ENCODE measurements at regions not wholly inside any gene's neighbourhood (a gene's known extent, or its start where the extent isn't known, plus 50 kb on each side); places are given as distances from the start of the nearest gene placed in this dataset.

DNA sequence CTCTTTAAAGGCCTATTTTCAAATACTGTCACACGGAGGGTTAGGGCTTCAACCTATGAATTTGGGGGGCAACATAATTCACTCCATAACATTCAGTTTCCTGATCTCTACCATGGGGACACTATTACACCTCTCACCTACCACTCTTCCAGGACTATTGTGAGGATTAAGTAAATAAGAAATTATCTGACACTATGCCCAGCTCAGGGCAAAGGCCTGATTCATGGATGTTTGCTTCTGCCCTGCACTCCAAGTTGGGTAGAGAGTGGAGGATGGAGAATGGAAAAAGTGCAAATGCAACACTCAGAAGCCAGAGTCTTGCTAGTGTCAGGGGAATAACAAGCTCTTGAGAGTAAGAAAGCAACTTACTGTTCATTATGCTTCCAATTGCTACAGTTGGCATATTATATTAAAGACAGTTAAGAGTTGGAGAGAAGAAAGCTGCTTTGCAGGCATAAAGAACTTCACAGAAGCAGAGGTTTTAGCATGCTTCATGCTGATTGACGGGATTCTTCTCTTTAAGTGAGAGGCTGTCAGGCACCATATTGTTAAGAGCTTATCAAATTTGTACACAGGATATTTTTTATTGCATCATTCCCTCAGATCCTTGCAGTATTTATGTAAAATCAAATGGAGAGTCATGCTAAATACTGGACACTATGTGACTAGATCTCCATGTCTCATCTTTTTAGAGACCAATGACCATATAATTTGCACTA is 375.3 kb downstream of the VPS13C start:
- Mint-ChIP-seq H3K27ac (no peak overlapping the region), H3K9me3 (no peaks in the 10 kb centered on the region), H3K36me3 (no peaks in the 10 kb centered on the region), H3K27me3 (ENCODE audit: low read depth in 3 of 3) (peaks cover 2 to 10% (median 3%) of the 10 kb centered on the region in 3 donors), H3K4me3 (no peak overlapping the region), H3K4me1 (no peaks in the 10 kb centered on the region)
- DNase-seq, result no peak

DNA sequence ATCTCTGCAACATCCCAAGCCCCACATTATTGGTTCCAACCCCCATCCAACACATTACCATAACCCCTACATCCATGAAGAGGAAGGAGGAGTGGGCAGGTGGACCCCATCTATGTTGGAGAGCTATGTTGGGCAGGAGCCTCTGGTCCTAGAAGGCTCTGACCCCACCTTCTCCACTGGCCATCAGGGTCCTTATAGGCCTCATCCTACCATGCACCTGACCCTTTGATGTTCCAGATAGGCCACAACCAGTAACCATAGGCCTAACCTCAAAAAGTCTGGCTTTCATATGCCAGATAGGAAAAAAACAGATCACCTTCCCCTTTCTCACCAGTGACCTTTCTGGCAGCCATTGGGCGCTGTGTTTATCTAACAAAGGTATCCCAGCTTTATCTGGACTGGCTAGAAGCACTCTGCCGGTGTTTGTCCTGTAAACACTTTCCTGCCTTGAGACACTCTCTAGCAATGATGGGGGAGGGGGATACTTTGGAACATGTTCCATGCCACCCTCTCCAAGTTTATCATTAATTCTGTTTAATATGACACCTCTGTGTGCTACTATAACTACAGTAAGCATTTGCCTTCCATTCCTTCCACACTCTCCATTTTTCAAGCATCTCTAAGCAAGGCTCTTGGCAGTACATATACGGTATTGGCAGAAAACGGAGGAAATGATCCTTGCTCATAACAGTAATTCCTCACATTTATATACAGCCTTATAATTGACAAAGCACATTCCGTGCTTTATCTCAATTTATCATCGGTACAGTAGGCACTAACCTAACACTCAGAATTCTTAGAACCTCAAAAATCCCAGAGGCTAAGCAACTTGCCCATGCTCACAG is 377.1 kb downstream of the VPS13C start:
- H3K9me3 Mint-ChIP-seq, result peaks cover 0 to 1% (median 0%) of the 10 kb centered on the region in 6 donors
- no peak overlapping the region for H3K27ac Mint-ChIP-seq
- peaks cover 3 to 11% (median 3%) of the 10 kb centered on the region in 3 donors for H3K27me3 Mint-ChIP-seq (ENCODE audit: low read depth in 3 of 3)
- no peaks in the 10 kb centered on the region for H3K4me1 Mint-ChIP-seq
- no peak overlapping the region for H3K4me3 Mint-ChIP-seq
- no peak for DNase-seq
- no peaks in the 10 kb centered on the region for H3K36me3 Mint-ChIP-seq

DNA sequence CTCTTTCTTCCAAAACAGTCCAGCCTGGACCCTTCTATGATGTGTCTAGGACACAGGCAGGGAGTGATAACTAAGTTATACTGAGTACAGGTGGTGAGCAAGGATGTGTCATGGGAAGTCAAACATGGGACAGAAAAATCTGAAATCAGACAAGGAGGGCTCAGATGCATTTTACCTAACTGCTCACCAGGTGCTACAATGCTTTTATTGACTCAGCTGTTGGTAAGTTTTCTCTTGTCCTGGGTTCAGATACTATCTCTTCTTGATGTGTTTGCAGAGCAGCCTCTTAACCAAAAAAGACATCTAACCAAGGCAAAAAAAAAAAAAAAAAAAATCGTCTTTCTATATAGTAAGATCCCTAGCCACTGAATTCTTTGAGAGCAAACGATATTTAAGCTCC is 378.6 kb downstream of the VPS13C start:
- no peaks in the 10 kb centered on the region for H3K36me3 Mint-ChIP-seq
- no peak overlapping the region for H3K27ac Mint-ChIP-seq
- no peak overlapping the region for H3K4me3 Mint-ChIP-seq
- peaks cover 0 to 11% (median 3%) of the 10 kb centered on the region in 3 donors for H3K27me3 Mint-ChIP-seq (ENCODE audit: low read depth in 3 of 3)
- H3K4me1 Mint-ChIP-seq, result no peaks in the 10 kb centered on the region
- peaks cover 0 to 5% (median under 1%) of the 10 kb centered on the region in 6 donors for H3K9me3 Mint-ChIP-seq
- DNase-seq, result no peak

DNA sequence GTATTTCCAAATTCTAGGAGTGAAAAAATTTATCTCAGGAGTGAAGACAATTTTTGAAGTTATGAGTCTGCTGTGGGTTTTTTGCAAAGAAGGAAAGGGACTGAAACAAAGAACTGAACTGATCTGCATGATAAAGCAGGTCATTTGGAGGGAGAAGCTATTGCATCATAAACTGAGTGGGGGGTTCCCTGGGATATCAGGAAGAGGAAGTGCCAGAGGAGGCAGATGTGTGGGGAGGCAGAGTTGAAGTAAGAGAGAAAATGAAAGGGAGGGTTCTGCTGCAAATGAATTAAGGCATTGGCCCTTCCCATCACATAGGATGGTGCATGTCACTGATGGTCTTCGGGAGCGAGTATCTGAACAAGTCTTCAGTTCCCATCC is 379.2 kb downstream of the VPS13C start:
- no peak for DNase-seq

DNA sequence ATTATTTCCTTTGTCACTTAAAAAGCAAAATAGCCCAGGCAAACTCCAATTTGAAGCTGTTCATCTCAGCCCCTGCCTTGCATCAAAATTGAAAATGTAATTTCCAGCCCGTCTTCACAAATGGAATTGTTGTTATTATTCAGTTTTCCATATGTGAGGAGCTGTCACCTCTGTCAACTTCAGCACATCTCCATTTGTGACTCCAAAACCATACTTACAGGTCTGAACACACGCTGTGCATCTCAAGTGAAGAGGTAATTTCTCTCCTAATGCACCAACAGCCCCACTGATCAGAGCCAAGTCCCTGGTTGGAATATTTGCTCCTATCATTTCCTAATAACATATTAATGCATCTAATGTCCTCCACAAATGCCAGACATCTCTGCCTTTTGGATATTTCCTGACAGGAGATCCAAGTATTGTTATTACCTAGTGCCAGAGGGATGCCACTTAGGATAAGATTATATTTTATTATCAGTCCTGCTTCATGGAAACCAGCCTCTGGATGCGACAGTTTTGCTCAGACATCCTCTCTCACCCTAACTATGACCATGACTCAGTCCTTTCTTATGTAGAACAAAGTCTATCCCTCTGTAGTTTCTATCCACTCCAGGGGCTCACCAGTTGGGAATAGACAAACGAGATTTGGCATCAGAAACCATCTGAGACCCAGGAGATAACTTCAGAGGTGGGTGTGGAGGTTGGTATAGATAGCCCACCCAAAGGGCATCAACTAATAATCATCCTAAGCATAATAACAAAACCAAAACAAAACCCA is 379.8 kb downstream of the VPS13C start:
- Mint-ChIP-seq H3K36me3 (no peaks in the 10 kb centered on the region), H3K27ac (peak overlapping the region in 1 of 6 donors; percentile 32), H3K27me3 (ENCODE audit: low read depth in 3 of 3) (peaks cover 0 to 11% (median 3%) of the 10 kb centered on the region in 3 donors), H3K4me3 (no peak overlapping the region), H3K9me3 (peaks cover 0 to 5% (median under 1%) of the 10 kb centered on the region in 6 donors), H3K4me1 (no peaks in the 10 kb centered on the region)
- no peak for DNase-seq

More for the DNA sequence above, 379.2 kb downstream of the VPS13C start:
- Mint-ChIP-seq H3K27me3 (ENCODE audit: low read depth in 3 of 3) (peaks cover 0 to 11% (median 3%) of the 10 kb centered on the region in 3 donors), H3K27ac (peak overlapping the region in 1 of 6 donors; percentile 32), H3K36me3 (no peaks in the 10 kb centered on the region), H3K9me3 (peaks cover 0 to 5% (median under 1%) of the 10 kb centered on the region in 6 donors), H3K4me3 (no peak overlapping the region), H3K4me1 (no peaks in the 10 kb centered on the region)

DNA sequence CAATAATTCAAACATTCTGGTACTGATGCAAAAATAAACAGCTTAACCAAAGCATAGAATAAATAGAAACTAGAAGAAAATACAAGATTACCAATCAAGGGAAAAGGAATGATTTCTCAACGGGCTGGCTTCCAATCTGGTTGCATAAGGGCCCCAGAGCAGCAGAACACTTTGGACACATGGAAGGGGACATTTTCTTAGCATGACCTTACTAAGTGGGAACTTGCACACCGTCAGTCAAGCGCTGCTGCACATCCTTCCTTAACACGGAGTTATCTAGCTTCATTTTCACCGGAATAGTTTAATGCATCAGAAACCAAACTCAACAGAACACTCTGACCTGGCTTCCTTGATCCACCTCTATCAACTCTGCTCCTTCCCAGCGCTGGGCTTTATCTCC is 388.5 kb downstream of the VPS13C start:
- H3K27ac Mint-ChIP-seq, result no peak overlapping the region
- DNase-seq, result no peak
- H3K27me3 Mint-ChIP-seq (ENCODE audit: low read depth in 3 of 3), result peaks cover 2 to 7% (median 5%) of the 10 kb centered on the region in 3 donors
- H3K36me3 Mint-ChIP-seq, result no peaks in the 10 kb centered on the region
- H3K4me3 Mint-ChIP-seq, result no peak overlapping the region
- peaks cover 0 to 2% (median under 1%) of the 10 kb centered on the region in 6 donors for H3K9me3 Mint-ChIP-seq
- H3K4me1 Mint-ChIP-seq, result no peaks in the 10 kb centered on the region

DNA sequence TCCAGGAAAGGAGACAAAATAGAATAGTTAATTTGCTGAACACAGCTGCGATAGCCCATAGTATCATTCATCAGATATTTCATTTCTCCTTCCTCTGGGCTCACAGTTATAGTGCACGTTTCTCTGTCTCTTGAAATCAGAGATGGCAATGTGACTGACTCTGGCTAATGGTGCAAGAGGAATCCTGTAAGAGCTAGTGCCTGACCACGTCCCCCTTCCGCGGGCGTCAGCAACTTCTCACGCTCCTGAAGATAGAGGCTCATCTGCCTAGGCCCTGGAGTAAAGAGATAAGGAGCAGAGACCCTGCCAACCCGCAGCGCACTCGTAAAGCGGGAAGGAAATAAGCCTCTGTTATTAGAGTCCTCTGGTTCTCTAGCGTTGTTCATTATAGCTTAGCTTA is 391.8 kb downstream of the VPS13C start:
- H3K36me3 Mint-ChIP-seq, result no peaks in the 10 kb centered on the region
- peaks cover 4 to 15% (median 5%) of the 10 kb centered on the region in 3 donors for H3K27me3 Mint-ChIP-seq (ENCODE audit: low read depth in 3 of 3)
- H3K4me3 Mint-ChIP-seq, result no peak overlapping the region
- no peak overlapping the region for H3K27ac Mint-ChIP-seq
- H3K9me3 Mint-ChIP-seq, result peaks cover 0 to 2% (median 0%) of the 10 kb centered on the region in 6 donors
- no peak for DNase-seq
- H3K4me1 Mint-ChIP-seq, result no peaks in the 10 kb centered on the region

GRCh38 chr15:61661791-61662190 is 398.5 kb downstream of the VPS13C start:
- H3K4me1 Mint-ChIP-seq, result no peaks in the 10 kb centered on the region
- H3K27me3 Mint-ChIP-seq (ENCODE audit: low read depth in 3 of 3), result peaks cover 0 to 13% (median 1%) of the 10 kb centered on the region in 3 donors
- no peak for DNase-seq
- H3K4me3 Mint-ChIP-seq, result no peak overlapping the region
- H3K9me3 Mint-ChIP-seq, result no peaks in the 10 kb centered on the region
- no peak overlapping the region for H3K27ac Mint-ChIP-seq
- no peaks in the 10 kb centered on the region for H3K36me3 Mint-ChIP-seq

GRCh38 chr15:61660579-61660978 is 399.7 kb downstream of the VPS13C start:
- Mint-ChIP-seq H3K36me3 (no peaks in the 10 kb centered on the region), H3K4me1 (no peaks in the 10 kb centered on the region), H3K4me3 (no peak overlapping the region), H3K27ac (no peak overlapping the region), H3K9me3 (no peaks in the 10 kb centered on the region), H3K27me3 (ENCODE audit: low read depth in 3 of 3) (peaks cover 0 to 10% (median 0%) of the 10 kb centered on the region in 3 donors)
- no peak for DNase-seq

- DNase-seq, result no peak
- peaks cover 0 to 3% (median 0%) of the 10 kb centered on the region in 3 donors for H3K27me3 Mint-ChIP-seq (ENCODE audit: low read depth in 3 of 3)
- H3K4me3 Mint-ChIP-seq, result no peak overlapping the region
- H3K27ac Mint-ChIP-seq, result no peak overlapping the region
- H3K9me3 Mint-ChIP-seq, result no peaks in the 10 kb centered on the region
- no peaks in the 10 kb centered on the region for H3K4me1 Mint-ChIP-seq
- no peaks in the 10 kb centered on the region for H3K36me3 Mint-ChIP-seq
Observed at GRCh38 chr15:61659566-61660190, 400.6 kb downstream of the VPS13C start.

DNA sequence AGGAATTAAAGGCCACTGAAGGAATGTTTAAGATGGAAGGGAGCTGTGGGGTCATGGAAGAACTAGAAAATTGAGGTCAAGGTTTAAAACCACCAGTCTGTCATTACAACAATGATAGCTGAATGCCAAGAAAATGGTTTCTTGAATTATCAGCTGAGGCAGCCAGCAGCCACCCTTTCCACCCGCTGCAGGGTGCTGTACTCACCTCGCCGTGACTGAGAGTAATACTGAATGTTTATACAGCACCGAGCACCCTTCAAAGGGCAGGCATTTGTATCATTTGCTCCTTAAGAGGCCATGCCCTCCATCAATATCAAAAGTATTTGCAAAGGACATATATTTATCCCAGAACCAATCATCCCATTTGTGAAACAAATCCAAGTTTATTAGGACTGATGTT is 402.8 kb downstream of the VPS13C start:
- no peak overlapping the region for H3K27ac Mint-ChIP-seq
- no peaks in the 10 kb centered on the region for H3K4me1 Mint-ChIP-seq
- no peak for DNase-seq
- no peak overlapping the region for H3K4me3 Mint-ChIP-seq
- peaks cover 2 to 3% (median 2%) of the 10 kb centered on the region in 3 donors for H3K27me3 Mint-ChIP-seq (ENCODE audit: low read depth in 3 of 3)
- H3K9me3 Mint-ChIP-seq, result no peaks in the 10 kb centered on the region
- no peaks in the 10 kb centered on the region for H3K36me3 Mint-ChIP-seq

GRCh38 chr15:61656391-61656790 is 403.9 kb downstream of the VPS13C start:
- Mint-ChIP-seq H3K9me3 (no peaks in the 10 kb centered on the region), H3K27ac (no peak overlapping the region), H3K4me3 (no peak overlapping the region), H3K4me1 (no peaks in the 10 kb centered on the region), H3K36me3 (no peaks in the 10 kb centered on the region), H3K27me3 (ENCODE audit: low read depth in 3 of 3) (peaks cover 2 to 6% (median 2%) of the 10 kb centered on the region in 3 donors)
- DNase-seq, result no peak

GRCh38 chr15:61655881-61656280 is 404.4 kb downstream of the VPS13C start:
- H3K4me3 Mint-ChIP-seq, result no peak overlapping the region
- H3K36me3 Mint-ChIP-seq, result no peaks in the 10 kb centered on the region
- no peaks in the 10 kb centered on the region for H3K4me1 Mint-ChIP-seq
- no peaks in the 10 kb centered on the region for H3K9me3 Mint-ChIP-seq
- no peak overlapping the region for H3K27ac Mint-ChIP-seq
- H3K27me3 Mint-ChIP-seq (ENCODE audit: low read depth in 3 of 3), result peaks cover 2 to 6% (median 2%) of the 10 kb centered on the region in 3 donors
- no peak for DNase-seq

Measured in immature natural killer cell (primary cell).